ENCODE measurements at regions not wholly inside any gene's neighbourhood (a gene's known extent, or its start where the extent isn't known, plus 50 kb on each side); places are given as distances from the start of the nearest gene placed in this dataset.
A peak's percentile ranks its signal among the peaks of the same experiment; 100 is the strongest.
"Not testable (repeated sequence)": the region's sequence is repeated elsewhere in the genome, so short reads cannot be mapped to it uniquely, and the experiment has no call there.

GRCh38 chr10:47711428-47711827, 52.0 kb downstream of the SYT15B start:
- DNase-seq = not testable (repeated sequence)

- not testable (repeated sequence) for DNase-seq
These were observed 52.9 kb downstream of the SYT15B start for GRCh38 chr10:47710443-47710842.

GRCh38 chr10:47705698-47706414, 57.5 kb downstream of the SYT15B start:
- not testable (repeated sequence) for DNase-seq

DNA sequence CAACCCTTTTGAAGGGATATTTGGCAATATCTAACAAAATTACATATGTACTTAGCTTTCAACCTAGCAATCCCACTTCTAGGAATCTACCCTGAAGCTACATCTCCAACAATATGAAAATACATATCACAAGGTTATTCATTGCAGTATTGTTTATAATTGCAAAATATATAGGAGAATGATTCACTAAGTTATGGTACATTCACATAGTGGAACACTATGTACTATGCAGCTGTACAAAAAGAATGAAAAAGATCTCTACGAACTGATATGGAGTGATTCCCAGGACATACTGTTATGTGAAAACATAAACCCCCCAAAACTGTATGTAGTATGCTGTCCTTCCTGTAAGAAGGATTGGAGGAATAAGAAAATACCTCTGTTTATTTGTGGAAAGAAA, 62.1 kb downstream of the SYT15B start:
- DNase-seq = not testable (repeated sequence)

- peak; percentile 75 for DNase-seq
These were observed 63.5 kb downstream of the SYT15B start for GRCh38 chr10:47699854-47700253.

DNA sequence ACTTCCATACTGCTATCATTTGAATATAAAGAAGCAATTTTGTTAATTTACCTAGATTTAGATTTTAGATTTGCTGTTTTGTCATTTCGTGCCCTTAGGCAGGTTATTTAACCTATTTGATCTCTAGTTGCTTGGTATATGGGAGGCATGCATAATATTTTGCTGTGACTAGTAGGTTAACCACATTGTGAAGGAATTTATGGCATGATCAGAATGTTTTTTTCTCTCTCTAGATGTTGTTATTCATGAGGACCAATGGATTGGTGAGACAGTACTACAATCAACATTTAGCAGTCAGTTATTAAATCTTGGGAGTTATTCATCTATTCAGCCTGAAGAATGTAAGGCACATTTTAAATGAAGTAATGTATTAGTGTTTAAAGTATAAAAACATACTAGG, 67.2 kb downstream of the SYT15B start:
- not testable (repeated sequence) for DNase-seq

DNA sequence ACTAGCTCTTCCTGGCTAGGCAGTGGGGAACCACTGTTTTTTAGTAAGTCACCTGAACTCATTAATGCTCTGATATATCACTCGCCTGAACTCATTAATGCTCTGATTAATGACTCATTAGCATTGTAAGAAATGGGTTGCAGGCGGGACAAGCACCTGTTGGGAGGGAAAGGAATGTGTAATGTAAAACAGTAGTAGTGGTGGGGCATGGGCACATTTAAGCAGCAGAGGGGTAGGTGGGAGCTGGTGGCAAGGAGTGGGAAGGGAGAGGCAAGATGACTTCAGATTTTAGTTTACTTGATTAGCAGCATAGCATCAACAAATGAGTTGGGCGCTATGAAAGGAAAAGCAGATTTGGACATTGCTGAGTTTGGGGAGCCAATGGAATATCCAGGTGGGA, 68.2 kb downstream of the SYT15B start:
- DNase-seq = not testable (repeated sequence)

- not testable (repeated sequence) for DNase-seq
These were observed 73.1 kb downstream of the SYT15B start for GRCh38 chr10:47690304-47690703.

DNA sequence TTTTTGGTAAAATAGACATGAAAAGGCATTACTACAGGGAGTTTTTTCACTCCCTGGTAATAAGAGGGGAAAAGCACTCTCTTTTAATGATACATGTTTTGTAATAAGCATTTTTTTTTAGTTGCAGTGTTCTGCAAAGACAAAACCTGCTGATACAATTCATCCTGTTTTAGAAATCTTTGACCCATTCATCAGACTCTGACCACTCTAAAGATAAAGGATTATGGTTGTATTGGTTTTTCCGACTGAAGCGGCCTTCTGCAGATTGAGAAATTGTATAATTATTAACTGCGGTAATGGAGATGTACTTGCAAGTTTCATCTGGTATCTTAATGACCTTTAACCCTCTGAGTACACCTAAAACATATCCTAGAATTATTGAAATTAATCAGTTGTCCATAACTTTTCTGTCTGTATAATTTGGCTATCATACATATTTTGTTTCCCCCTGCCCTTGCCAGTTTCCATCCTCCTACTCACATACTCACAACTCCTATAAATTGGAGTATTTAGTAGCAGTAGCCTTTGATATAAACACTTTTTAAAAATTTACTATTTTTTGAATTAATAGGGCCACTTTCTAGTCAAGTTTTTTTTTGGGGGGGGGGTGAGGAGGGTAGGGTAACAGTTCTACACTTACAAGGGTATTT, 79.4 kb downstream of the SYT15B start:
- not testable (repeated sequence) for DNase-seq

- not testable (repeated sequence) for DNase-seq
These were observed 81.8 kb downstream of the SYT15B start for GRCh38 chr10:47681638-47681990.

- DNase-seq = not testable (repeated sequence)
These were observed 82.3 kb downstream of the SYT15B start for GRCh38 chr10:47680848-47681637.

DNA sequence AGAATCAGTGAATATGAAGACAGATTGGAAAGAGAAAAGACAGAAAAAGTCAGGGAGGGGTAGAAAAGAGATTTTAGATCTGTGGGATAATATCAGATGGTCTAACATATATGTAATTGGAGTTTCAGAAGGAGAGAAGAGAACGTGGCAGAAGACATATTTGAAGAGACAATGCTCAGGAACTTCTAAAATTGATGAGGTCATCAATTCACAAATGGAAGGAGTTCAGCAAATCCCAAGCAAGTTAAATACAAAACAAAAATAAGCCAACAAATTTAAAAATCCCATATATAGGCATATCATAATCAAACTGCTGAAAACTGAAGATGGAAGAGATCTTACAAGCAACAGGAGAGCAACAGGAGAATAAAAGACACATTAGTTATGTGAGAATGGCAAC, 87.3 kb downstream of the SYT15B start:
- not testable (repeated sequence) for DNase-seq

DNA sequence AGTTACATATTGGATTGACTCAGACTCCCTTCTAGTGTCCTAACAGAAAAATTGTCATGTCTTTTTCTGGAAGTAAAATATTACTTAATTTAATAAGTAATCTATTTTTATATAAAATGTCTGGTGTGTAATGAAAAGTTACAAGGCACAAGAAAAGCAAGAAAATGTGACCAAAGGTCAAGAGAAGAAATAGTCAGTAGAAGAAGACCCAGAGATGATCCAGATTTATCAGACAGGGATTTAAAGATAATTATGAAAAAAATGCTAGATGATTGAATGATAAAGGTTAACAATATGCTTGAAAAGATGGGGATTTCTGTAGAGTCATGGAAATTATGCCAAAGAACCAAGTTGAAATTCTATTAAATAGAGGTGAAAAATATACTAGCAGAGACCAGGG, 87.8 kb downstream of the SYT15B start:
- not testable (repeated sequence) for DNase-seq

DNA sequence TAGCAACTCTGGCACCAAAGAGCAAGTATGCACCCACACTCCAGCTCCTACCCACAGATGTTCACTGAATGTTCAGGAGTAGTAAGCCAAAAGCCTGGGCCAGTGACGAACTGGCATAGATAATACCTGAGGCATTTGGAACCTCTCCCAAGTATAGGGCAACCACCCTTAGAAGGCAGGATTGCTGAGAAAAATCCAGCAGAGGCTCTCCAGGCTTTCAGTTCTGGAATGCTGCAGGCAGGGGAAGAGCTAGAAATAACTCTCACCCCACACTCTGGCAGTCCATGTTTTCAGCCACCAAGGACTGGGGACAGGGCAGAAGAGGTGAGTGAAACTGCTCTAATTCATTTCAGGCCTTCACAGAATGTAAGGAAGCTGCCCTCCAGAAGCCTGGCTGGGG, 90.3 kb downstream of the SYT15B start:
- not testable (repeated sequence) for DNase-seq

GRCh38 chr10:47670857-47671256, 92.5 kb downstream of the SYT15B start:
- not testable (repeated sequence) for DNase-seq

DNA sequence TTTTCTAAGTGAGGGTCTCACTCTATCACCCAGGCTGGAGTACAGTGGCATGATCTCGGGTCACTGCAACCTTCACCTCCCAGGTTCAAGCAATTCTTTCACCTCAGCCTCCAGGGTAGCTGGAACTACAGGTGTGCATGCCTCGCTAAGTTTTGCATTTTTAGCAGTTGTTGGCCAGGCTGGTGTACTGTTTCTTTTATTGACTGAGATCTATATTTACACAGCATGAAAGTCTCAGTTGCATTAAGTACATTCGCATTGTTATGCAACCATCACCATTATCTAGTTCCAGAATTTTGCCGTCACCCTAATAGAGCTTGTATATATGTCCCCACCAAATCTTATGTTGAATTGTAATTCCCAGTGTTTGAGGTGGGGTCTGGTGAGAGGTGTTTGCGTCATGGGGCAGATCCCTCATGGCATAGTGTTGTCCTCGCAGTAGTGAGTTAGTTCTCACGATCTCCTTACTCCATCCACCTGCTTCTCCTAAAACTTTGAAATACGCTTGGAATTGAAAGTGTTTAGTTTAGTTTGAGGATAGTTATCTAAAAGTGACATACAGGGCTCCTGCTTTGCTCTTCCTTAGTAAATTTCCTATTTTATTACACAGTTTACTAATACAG, 101.3 kb downstream of the SYT15B start:
- DNase-seq = not testable (repeated sequence)

- DNase-seq = not testable (repeated sequence)
These were observed 106.7 kb downstream of the SYT15B start for GRCh38 chr10:47656732-47657131.

- not testable (repeated sequence) for DNase-seq
These were observed 109.2 kb downstream of the SYT15B start for GRCh38 chr10:47654161-47654560.

DNA sequence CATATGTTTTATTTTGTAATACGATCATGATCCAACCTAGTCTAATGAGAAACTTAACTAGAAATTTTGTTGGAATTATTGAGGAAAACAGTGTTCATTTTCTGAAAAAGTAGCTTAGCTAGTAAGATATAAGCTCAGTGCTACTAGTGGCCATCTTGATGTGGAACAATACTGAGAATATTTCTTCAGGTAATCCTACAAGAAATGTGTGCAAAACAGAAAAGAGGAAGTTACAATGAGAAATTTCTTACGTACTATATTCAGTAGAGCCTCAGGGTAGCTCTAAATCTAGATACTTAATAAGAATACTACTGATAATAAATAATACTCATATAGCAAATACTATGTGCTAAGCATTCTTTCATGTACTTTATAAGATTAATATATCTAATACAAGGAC, 114.8 kb downstream of the SYT15B start:
- not testable (repeated sequence) for DNase-seq

DNA sequence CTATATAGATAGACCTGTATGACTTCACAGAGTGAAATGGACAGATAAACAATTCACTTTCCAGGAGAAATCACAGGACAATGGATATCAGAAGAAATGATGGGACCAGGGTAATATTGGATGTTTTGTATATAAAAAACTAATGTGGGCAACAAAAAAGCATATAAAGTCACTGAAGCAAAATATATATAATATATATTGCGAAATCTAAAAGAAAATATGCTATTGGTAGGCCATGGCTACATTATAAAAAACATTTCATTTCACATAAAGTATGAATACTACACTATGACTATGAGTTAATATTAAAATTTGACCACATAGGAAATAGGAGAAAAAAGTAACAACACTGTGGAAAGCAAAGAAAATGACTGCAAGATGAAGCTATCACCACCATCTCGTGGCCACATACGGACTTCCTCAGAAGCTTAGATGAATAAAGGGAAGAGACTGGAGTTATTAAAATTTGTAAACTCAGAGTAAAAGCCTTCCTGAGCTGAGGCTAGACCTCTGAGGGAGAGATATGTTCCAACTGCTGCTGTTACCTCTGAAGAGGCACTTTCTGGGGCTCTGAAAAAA, 115.8 kb downstream of the SYT15B start:
- not testable (repeated sequence) for DNase-seq

- DNase-seq = peak; percentile 65
These were observed 116.6 kb downstream of the SYT15B start for GRCh38 chr10:47646686-47647273.

- not testable (repeated sequence) for DNase-seq
These were observed 103.5 kb upstream of the AGAP9 start for GRCh38 chr10:47626975-47627374.
